B cell (primary cell): ENCODE measurements at regions not wholly inside any gene's neighbourhood (a gene's known extent, or its start where the extent isn't known, plus 50 kb on each side); places are given as distances from the start of the nearest gene placed in this dataset.

Experiments
- ATAC-seq: fragments of 200-7000 bp; cut with Tn5 transposase; one replicate; pipeline ENCODE4 v1.10.0; 2021; ENCODE audit warnings: low read depth, mild to moderate bottlenecking, moderate number of reproducible peaks, moderate library complexity
- CTCF ChIA-PET: fragments of 350-600 bp; sonication (Branson Sonifier 250); formaldehyde crosslinking; loops from one replicate; lab custom pipeline; 2021; ENCODE audit warnings: antibody characterized with exemption, inconsistent platforms; lab: Charles Lee
- POLR2A ChIA-PET: fragments of 350-600 bp; sonication (Branson Sonifier 250); formaldehyde crosslinking; loops from one replicate; lab custom pipeline; 2021; ENCODE audit warnings: antibody characterized with exemption; lab: Charles Lee
- DNase-seq: peaks from one replicate; pipeline ENCODE4 v3.0.0; 2013
- H2AFZ ChIP-seq: 2 replicates; pipeline ENCODE4 v1.6.1; 2012; ENCODE audit warnings: mild to moderate bottlenecking, low read depth, low read length; ENCODE audit not compliant: insufficient read depth, poor library complexity, severe bottlenecking
- H3K27ac ChIP-seq, 2 donors: 1 replicate in 1 of 2; 2 replicates in 1 of 2; pipeline ENCODE4 v1.5.1; 2012 to 2013; ENCODE audit warnings: low read length in 2 of 2, mild to moderate bottlenecking in 2 of 2, moderate library complexity in 1 of 2
- H3K27me3 ChIP-seq, 4 experiments: fragments of 200-600 bp in 1 of 4; sonication (generic) in 1 of 4; replicated peaks in 1 of 4; 1 replicate in 2 of 4; 2 replicates in 2 of 4; pipeline versions ENCODE4 v1.6.1 to v1.7.0; 2013 to 2016; ENCODE audit warnings: low read length in 3 of 4, mild to moderate bottlenecking in 2 of 4, mixed read lengths in 1 of 4, moderate library complexity in 1 of 4; ENCODE audit not compliant: insufficient read depth in 4 of 4, control insufficient read depth in 3 of 4; ENCODE audit errors: control extremely low read depth in 1 of 4
- H3K36me3 ChIP-seq, 2 experiments: replicated peaks in 1 of 2; 1 replicate in 1 of 2; 2 replicates in 1 of 2; pipeline versions ENCODE4 v1.6.1 to v1.7.1; 2013; ENCODE audit warnings: low read length in 1 of 2; ENCODE audit not compliant: insufficient read depth in 2 of 2, control insufficient read depth in 1 of 2; ENCODE audit errors: control extremely low read depth in 1 of 2, extremely low read depth in 1 of 2
- H3K4me1 ChIP-seq, 2 donors: fragments of 200-600 bp in 1 of 2; sonication (generic) in 1 of 2; 1 replicate in 1 of 2; 2 replicates in 1 of 2; pipeline versions ENCODE4 v1.5.1 to v1.6.1; 2013 to 2017; ENCODE audit warnings: low read length in 2 of 2; ENCODE audit not compliant: control insufficient read depth in 2 of 2, insufficient read depth in 2 of 2
- H3K4me2 ChIP-seq: replicated peaks from 2 replicates; pipeline ENCODE3; 2012; ENCODE audit warnings: mild to moderate bottlenecking, low read depth, low read length; ENCODE audit not compliant: poor library complexity, severe bottlenecking
- H3K4me3 ChIP-seq, 5 experiments: fragments of 200-600 bp in 1 of 5; sonication (generic) in 1 of 5; 1 replicate in 3 of 5; 2 replicates in 2 of 5; pipeline versions ENCODE4 v1.5.1 to v1.7.0; 2011 to 2016; ENCODE audit warnings: low read length in 4 of 5, mild to moderate bottlenecking in 4 of 5, low read depth in 2 of 5, control low read depth in 1 of 5, moderate library complexity in 1 of 5; ENCODE audit not compliant: insufficient read depth in 1 of 5; ENCODE audit errors: control extremely low read depth in 1 of 5, extremely low read depth in 1 of 5
- H3K79me2 ChIP-seq: fragments of 200-600 bp; sonication (generic); one replicate; pipeline ENCODE4 v1.6.0; 2016; ENCODE audit warnings: low read length; ENCODE audit not compliant: control insufficient read depth, insufficient read depth
- H3K9ac ChIP-seq: fragments of 200-600 bp; sonication (generic); 2 replicates; pipeline ENCODE4 v1.6.1; 2017; ENCODE audit warnings: mild to moderate bottlenecking, low read length, moderate library complexity
- H3K9me3 ChIP-seq, 3 donors: one replicate each; pipeline versions ENCODE4 v1.6.1 to v1.7.1; 2013; ENCODE audit warnings: low read length in 2 of 3; ENCODE audit not compliant: control insufficient read depth in 2 of 3, insufficient read depth in 1 of 3; ENCODE audit errors: control extremely low read depth in 1 of 3
- H4K20me1 ChIP-seq: 2 replicates; pipeline ENCODE4 v1.6.0; 2012; ENCODE audit warnings: mild to moderate bottlenecking, low read length; ENCODE audit not compliant: insufficient read depth, control insufficient read depth, poor library complexity, severe bottlenecking
- H3K27ac Mint-ChIP-seq: one replicate; pipeline ENCODE4 v1.8.0; 2021; ENCODE audit warnings: mixed read lengths
- H3K27me3 Mint-ChIP-seq: one replicate; pipeline ENCODE4 v1.8.0; 2021; ENCODE audit warnings: mixed read lengths
- H3K4me1 Mint-ChIP-seq: one replicate; pipeline ENCODE4 v1.8.0; 2021; ENCODE audit warnings: mixed read lengths
- H3K4me3 Mint-ChIP-seq: one replicate; pipeline ENCODE4 v1.8.0; 2021; ENCODE audit warnings: mixed read lengths
- H3K9me3 Mint-ChIP-seq: one replicate; pipeline ENCODE4 v1.8.0; 2022; ENCODE audit warnings: mixed read lengths; ENCODE audit not compliant: insufficient read depth
- CTCF ChIP-seq: fragments of 200-600 bp; IDR thresholded peaks from one replicate; pipeline ENCODE4 v1.8.0; 2022; ENCODE audit warnings: antibody characterized with exemption, mild to moderate bottlenecking
- EZH2 ChIP-seq: IDR thresholded peaks from 2 replicates; pipeline ENCODE4 v1.6.1; 2012; ENCODE audit warnings: borderline replicate concordance, low read depth, mild to moderate bottlenecking, moderate library complexity, low read length; ENCODE audit not compliant: insufficient read depth, poor library complexity, severe bottlenecking
- WGBS: methylation state at CpG from one replicate; pipeline ENCODE4 v1.1.5; 2013; ENCODE audit warnings: missing lambda C conversion rate; ENCODE audit not compliant: insufficient coverage; 5-methylcytosine and 5-hydroxymethylcytosine counted together
- intact Hi-C: fragments of 100-400 bp; cut with micrococcal nuclease; formaldehyde crosslinking; loops from one replicate; pipeline ENCODE4 v1.10.0; 2022

DNA sequence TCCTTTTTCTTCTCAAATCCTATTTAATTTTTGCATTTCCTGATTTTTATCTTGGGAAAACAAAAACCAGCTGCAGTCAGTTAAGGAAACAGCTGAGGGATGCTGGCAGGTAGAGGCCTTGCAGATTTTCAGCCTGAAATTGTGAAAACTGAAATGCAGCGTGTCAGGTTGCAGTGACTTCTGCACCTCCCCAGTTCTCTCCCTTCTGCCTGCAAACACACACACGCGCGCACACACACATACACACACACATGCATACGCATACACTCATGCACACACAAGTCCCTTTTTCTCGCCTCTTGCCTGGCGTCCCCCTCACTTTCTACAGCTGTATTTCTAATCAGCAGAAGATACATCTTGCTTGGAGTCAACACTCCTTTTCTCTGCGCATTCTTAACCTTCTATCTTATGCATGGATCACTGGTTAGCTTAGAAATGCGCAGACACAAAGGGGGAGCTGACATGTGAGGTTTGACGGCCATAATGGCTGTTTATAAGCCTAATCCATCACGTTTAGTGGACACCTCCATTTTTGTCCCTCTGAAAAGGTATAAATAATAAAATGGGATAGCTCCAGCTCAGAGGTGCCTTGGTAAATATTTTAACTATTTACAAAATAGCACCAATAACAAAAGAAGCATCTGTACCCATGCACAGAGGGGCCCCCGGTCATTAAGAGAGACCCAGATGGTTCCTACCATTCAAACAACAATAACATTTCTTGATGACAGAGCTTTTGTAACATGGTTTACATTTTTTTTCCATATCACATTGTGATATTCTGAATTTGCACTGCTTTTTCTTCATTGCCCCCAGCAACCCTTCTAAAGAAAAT lies 392.1 kb upstream of the SALL1 start:
- no peaks in the 10 kb centered on the region for H4K20me1 ChIP-seq
- no peak overlapping the region for H2AFZ ChIP-seq
- no peak for ATAC-seq
- no peak overlapping the region for H3K27ac ChIP-seq
- 77% methylated on average over 9 of the region's 12 CpGs for WGBS
- H3K9ac ChIP-seq, result no peak overlapping the region
- ChIA-PET CTCF (no interaction called here), POLR2A (no interaction called here)
- H3K4me3 Mint-ChIP-seq, result no peak overlapping the region
- H3K4me2 ChIP-seq, result no peak overlapping the region
- no peaks in the 10 kb centered on the region for H3K27me3 ChIP-seq
- no peaks in the 10 kb centered on the region for H3K27me3 Mint-ChIP-seq
- intact Hi-C loops, result no loop called here
- no peak overlapping the region for H3K4me3 ChIP-seq
- no peak for DNase-seq
- H3K79me2 ChIP-seq, result no peaks in the 10 kb centered on the region
- H3K9me3 ChIP-seq, result peaks cover 0 to 5% (median 0%) of the 10 kb centered on the region in 3 donors
- TF ChIP-seq CTCF, result no peak
- TF ChIP-seq EZH2, result no peak
- no peaks in the 10 kb centered on the region for H3K4me1 Mint-ChIP-seq
- no peak overlapping the region for H3K27ac Mint-ChIP-seq
- no peaks in the 10 kb centered on the region for H3K9me3 Mint-ChIP-seq
- no peaks in the 10 kb centered on the region for H3K36me3 ChIP-seq
- H3K4me1 ChIP-seq, result no peaks in the 10 kb centered on the region

GRCh38 chr16:51540259-51540658 lies 389.2 kb upstream of the SALL1 start:
- intact Hi-C loops, result no loop called here
- H3K9ac ChIP-seq, result no peak overlapping the region
- no peak overlapping the region for H3K27ac ChIP-seq
- no peak overlapping the region for H3K4me3 ChIP-seq
- Mint-ChIP-seq H3K9me3 (no peaks in the 10 kb centered on the region), H3K4me1 (no peaks in the 10 kb centered on the region), H3K4me3 (no peak overlapping the region), H3K27me3 (no peaks in the 10 kb centered on the region), H3K27ac (no peak overlapping the region)
- H3K9me3 ChIP-seq, result peaks cover 0 to 5% (median 0%) of the 10 kb centered on the region in 3 donors
- WGBS, result 17% methylated on average over 1 of the region's 2 CpGs
- H4K20me1 ChIP-seq, result no peaks in the 10 kb centered on the region
- no peak for DNase-seq
- ChIA-PET CTCF (no interaction called here), POLR2A (no interaction called here)
- no peaks in the 10 kb centered on the region for H3K79me2 ChIP-seq
- H3K27me3 ChIP-seq, result no peaks in the 10 kb centered on the region
- no peak for ATAC-seq
- H3K36me3 ChIP-seq, result no peaks in the 10 kb centered on the region
- H3K4me2 ChIP-seq, result no peak overlapping the region
- no peak overlapping the region for H2AFZ ChIP-seq
- H3K4me1 ChIP-seq, result no peaks in the 10 kb centered on the region
- TF ChIP-seq EZH2, result no peak
- no peak for TF ChIP-seq CTCF
